CD4-positive, alpha-beta T cell treated with Interleukin-17A for 1 hour (primary cell): ENCODE measurements at regions not wholly inside any gene's neighbourhood (a gene's known extent, or its start where the extent isn't known, plus 50 kb on each side); places are given as distances from the start of the nearest gene placed in this dataset.

Experiments
- DNase-seq: peaks from one replicate; pipeline ENCODE4 v3.0.0-alpha.2; 2020

GRCh38 chr1:38375035-38375434, 328.4 kb upstream of the POU3F1 start:
- DNase-seq, result no peak

DNA sequence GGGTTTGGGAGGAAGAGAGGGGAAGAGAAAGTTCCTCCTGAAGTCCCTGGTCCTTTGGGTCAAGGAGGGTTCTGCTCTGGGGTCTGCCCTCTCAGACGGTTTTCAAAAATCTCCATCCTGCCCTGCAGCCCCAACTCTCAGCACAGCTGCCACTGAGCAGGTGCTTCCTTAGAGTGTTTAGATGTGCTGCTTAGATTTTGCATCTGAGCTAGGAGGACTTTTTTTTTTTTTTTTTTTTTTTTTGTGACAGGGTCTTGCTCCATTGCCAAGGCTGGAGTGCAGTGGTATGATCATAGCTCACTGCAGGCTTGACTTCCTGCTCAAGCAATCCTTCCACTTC, 324.9 kb upstream of the POU3F1 start:
- DNase-seq, result no peak

DNA sequence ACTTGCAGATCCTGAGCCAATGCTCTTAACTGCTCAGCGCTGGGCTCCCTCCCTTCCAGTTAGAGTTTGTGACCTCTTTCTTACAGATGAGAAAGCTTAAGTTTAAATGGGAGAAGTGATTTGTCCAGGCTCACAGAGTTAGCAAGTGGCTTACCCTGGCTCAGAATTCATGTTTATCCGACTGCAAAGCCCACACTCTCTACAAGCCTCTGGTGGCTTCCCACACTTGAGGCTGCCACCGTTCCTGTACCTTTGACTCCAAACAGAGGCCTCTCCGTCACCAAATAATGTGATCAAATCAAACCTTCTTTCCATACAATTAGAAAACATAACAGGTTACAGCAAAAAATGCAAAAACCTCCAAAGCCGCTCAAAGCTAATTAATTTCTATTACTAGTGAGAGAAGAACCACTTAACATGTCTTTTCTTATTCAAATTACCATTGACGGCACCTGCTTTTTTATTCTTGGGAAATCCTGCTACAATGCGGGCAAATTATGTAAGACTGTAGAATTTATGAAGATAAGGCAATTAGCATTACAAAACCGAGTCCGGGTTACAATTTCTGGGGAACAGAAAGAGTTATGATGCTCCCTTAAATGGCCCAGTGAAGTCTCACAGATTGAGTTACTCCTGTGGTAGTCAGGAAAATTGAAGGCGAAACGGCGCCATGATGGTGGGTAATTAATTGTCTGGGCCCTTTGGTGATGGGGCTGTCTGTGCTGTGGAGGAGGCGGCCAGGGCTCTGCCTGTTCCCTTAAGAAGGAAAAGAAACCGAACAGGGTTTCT, 324.3 kb upstream of the POU3F1 start:
- no peak for DNase-seq

- no peak for DNase-seq
These were observed 318.6 kb upstream of the POU3F1 start for GRCh38 chr1:38365242-38365641.

GRCh38 chr1:38361566-38361965, 315.0 kb upstream of the POU3F1 start:
- DNase-seq, result no peak

GRCh38 chr1:38360807-38361206, 314.2 kb upstream of the POU3F1 start:
- DNase-seq, result no peak

DNA sequence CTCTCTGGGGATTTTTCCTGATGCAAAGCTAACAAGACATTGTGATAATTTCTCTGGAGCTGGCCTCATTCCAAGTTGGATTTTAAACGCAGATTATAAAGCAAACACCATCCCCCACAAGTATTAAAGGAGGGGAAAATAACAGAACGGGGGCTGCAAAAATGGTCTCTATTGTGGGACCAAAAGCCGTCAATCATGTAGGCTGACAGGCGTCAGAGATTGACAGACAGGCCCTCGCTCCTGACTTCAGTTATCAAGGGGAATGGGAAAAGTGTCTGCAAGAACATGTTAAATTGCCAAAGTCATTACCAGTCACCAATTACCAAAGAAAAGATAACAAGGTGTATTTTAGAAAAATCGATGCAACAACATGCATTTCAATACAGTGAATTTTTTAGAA, 307.4 kb upstream of the POU3F1 start:
- no peak for DNase-seq

DNA sequence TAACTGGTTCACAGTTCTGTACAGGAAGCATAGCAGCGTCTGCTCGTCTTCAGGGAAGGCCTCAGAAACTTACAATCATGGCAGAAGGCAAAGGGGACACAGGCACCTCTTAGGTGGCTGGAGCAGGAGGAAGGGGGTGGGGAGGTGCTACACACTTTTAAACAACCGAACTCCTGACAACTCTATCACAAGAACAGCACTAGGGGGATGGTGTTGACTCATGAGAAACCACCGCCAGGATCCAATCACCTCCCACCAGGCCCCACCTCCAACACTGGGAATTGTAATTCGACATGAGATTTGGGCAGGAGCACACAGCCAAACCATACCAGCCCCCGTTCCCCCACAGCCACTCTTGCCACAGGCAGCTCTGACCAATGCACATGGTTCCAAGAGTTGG, 306.3 kb upstream of the POU3F1 start:
- DNase-seq, result no peak

- no peak for DNase-seq
These were observed 301.0 kb upstream of the POU3F1 start for GRCh38 chr1:38347446-38348175.

DNA sequence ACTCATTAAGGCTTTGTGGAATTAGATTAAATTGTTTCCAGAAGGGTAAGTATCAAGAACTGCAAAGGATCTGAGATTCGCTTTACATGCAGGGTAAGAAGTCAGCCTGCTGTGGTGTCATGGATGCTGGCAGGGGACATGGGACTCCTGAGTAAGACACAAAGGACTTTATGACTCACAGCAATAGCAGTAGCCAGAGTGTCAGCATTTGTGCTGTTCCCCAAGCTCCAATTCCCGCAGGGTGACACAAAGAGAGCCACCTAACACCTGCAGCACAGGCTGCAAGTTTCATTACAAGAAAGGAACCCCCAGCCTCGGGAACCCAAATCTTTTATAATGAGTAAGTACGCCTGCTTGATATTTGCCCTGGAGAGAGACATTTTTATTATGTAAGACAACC, 298.1 kb upstream of the POU3F1 start:
- DNase-seq, result no peak

DNA sequence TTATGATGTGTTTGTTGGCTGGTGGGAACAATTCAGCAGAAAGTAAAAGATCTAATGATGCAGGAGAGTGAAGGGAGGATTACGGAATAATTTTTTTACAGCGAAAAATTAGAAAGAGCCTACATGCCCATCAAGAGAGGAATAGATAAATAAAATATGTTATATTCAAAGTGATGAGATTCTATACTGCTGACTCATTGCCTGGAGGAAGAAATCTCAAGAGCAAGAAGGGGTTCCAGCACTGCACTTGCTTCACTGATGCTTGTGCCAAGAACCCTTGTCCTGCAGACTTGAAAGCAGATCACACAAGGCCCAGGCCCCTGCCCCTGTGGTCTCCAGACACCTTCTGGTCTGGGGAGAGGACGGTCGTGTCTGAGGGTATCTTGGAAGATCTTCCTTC, 295.1 kb upstream of the POU3F1 start:
- DNase-seq, result no peak

DNA sequence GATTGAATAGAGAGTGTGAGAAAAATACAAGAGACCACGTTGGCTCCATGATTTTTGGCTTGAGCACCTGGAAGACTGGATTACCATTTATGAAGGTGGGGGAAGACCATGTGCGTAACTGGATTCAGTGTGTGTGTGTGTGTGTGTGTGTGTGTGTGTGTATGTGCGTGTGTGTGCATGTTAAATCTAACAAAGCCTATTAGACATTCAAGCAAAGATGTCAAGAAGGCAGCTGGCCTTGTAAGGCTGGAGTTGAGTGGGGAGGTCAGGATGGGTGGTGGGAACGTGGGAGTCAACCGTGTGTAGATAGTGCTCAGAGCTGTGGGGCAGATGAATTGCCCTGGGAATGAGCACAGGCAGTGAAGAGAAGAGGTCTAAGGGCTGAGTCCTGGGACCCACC, 293.8 kb upstream of the POU3F1 start:
- DNase-seq, result no peak

DNA sequence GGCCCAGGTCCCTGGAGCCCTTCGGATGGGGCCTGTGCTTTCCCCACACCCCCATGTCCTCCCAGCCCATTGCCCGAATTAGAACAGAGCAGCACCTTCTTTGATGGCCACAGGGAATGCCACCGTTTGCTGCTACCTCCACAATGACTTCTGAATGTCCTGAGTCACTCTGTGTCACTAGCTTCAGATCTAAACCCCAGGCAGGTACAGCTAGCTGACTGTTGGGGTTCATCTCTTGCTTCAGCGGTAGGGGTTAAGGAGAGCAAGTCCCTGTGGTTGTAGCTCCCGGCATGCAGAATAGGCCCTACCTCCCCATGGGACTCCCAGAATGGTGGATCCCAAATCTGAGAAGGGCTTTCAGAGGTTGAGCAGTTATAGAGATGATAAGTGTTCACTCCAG, 291.1 kb upstream of the POU3F1 start:
- no peak for DNase-seq

GRCh38 chr1:38336961-38337360, 290.4 kb upstream of the POU3F1 start:
- DNase-seq, result no peak

DNA sequence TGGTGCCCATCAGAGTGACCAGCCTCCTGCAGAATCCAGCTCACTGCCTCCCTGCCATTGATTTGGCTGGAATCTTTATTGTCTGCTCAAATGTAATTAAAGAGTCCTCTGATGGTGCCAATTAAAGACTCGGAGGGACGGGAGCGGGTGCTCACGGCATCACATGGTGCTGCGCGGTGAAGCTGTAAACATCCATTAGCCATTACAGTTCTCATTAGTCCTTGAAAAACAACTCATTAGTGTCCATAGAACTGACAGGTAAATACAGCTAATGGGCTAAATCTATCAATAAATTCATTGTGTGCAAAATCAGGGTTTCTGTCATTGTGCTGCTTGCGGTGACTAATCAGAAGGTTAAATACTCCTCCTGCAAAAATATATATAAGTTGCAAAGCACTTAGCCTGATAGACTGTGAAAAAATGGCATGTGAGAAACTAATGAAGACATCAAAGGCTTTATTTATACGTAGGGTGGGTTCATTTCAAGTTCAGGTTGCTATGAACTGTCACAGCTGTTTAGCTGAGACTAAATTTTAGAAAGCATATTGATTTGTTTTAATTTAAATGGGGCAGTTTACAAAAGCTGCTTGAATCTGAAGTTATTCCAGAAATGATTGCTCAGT, 289.8 kb upstream of the POU3F1 start:
- DNase-seq, result no peak

GRCh38 chr1:38334930-38335592, 288.5 kb upstream of the POU3F1 start:
- no peak for DNase-seq

- DNase-seq, result no peak
These were observed 286.2 kb upstream of the POU3F1 start for GRCh38 chr1:38332649-38333310.

GRCh38 chr1:38331496-38332210, 285.1 kb upstream of the POU3F1 start:
- no peak for DNase-seq

GRCh38 chr1:38330799-38331198, 284.2 kb upstream of the POU3F1 start:
- no peak for DNase-seq

- no peak for DNase-seq
These were observed 283.1 kb upstream of the POU3F1 start for GRCh38 chr1:38329644-38330043.

DNA sequence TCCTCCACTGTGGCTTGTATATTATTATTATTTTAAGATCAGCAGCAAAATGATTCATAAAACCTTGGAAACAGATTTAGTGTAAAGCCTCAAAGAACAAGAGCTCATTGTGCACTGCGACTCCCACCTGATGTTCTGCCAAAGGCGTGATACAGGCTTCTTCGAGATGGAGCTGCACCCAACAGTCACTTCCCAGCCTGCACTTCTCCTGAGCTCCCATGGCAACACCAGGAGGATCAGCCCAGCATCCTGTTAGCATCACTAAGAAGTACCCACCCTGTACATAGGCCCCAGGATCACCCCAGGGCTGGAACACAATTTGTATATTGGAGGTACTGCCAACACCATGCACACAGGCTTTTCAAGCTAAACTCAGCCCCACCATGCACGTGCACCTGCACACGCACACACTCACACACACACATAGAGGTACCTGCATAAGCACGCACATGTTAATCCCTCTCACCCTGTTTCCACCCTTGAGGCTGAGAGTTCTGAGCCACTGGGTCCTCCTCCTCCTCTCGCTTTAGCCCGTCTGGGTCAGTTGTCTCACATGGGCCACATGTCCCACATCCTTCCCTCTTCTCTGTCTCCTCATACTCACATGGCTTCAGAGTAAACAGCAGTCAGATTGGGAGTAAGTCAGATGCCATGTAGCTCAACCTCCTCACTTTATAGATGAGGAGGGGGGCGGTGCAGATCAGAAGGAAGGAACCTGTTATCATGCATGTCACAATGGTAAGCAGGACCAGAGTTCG, 281.9 kb upstream of the POU3F1 start:
- DNase-seq, result no peak

GRCh38 chr1:38327559-38327973, 281.0 kb upstream of the POU3F1 start:
- DNase-seq, result no peak
